UCSD-AML1 (cell line): ENCODE measurements at regions not wholly inside any gene's neighbourhood (a gene's known extent, or its start where the extent isn't known, plus 50 kb on each side); places are given as distances from the start of the nearest gene placed in this dataset.

Experiments
- DNase-seq: peaks from one replicate; lab custom pipeline; 2025; ENCODE audit not compliant: unreplicated experiment; lab: John Stamatoyannopoulos, UW

GRCh38 chr16:64184156-64184555, 937.7 kb downstream of the CDH11 start:
- DNase-seq = no peak

DNA sequence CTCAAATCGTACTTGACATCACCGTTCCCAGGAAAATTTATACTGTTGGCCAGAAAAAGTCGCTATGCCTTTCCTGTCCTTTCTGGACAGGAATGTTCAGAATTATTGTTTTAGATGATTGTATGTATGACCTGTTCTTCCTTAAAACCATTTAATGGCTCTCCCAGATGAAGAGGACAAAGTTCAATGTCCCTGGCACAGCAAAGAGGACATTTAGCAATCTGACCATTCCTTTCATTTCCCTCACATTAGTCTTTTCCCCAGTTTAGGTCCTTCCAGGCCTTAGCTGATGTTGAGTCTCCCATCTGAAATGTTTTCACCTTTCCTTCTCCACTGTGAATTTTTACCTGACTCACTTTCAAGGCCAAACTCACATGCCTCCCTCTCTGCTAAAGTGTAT, 938.9 kb downstream of the CDH11 start:
- no peak for DNase-seq

GRCh38 chr16:64181271-64181925, 940.5 kb downstream of the CDH11 start:
- DNase-seq = no peak

GRCh38 chr16:64180136-64180900, 941.5 kb downstream of the CDH11 start:
- no peak for DNase-seq

DNA sequence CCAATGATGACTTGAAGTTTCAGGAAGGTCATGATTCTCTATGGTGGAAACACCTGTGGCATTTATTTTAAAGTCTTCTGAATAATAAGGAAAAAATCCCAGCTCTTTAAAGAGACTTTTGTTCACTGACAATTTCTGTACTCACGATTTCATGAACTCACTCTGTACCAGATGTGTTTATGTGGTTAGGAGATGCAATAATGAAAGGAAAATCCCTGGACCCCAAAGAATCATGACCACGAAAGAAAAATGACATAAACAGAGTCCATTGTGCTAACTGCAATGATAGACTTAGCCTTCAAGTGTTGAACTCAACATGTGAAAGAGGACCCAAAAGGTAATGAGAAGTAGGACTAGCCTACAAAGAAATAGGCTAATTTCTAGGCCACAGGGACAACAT, 947.5 kb downstream of the CDH11 start:
- no peak for DNase-seq

DNA sequence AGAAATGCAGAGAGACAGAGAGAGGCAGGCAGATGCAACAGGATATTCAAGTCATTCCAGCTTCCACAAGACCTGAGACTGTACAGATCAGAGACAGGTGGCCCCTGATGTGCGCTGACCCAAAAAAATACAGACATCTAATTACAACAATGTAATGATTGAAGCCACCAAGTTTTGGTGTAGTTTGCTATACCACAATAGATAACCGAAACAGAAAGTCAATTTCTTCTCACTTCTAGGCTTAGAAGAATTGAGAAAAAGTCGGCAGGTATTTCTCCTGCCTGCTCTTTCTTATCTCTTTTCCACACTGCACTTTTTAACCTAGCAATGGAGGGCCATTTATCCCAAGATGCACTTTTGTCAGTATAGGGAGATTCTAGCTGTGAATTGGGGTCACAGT, 949.2 kb downstream of the CDH11 start:
- no peak for DNase-seq

DNA sequence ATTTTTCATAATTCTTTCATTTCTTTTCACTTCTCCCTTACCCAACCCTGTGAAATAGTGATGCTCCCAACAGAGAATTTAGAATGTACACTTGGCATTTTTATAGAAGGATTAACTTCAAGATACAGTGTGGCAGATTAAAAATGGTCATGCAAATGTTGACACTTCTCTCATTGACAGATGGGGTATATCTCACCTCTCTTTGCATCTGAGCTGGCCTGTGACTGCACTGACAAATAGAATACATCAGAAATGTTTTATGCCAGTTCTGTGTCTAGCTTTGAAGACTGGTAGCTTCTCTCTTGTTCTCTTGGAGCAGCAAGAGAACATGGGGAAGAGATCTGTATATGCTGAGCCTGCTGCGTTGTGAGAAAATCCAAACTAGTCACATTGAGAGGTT, 949.6 kb downstream of the CDH11 start:
- no peak for DNase-seq

- DNase-seq = no peak
Measured at GRCh38 chr16:64171632-64172031, 950.2 kb downstream of the CDH11 start.

GRCh38 chr16:64168371-64168770, 953.5 kb downstream of the CDH11 start:
- DNase-seq = no peak

GRCh38 chr16:64167936-64168335, 953.9 kb downstream of the CDH11 start:
- DNase-seq = no peak

- DNase-seq = no peak
Measured at GRCh38 chr16:64165368-64165767, 956.5 kb downstream of the CDH11 start.

DNA sequence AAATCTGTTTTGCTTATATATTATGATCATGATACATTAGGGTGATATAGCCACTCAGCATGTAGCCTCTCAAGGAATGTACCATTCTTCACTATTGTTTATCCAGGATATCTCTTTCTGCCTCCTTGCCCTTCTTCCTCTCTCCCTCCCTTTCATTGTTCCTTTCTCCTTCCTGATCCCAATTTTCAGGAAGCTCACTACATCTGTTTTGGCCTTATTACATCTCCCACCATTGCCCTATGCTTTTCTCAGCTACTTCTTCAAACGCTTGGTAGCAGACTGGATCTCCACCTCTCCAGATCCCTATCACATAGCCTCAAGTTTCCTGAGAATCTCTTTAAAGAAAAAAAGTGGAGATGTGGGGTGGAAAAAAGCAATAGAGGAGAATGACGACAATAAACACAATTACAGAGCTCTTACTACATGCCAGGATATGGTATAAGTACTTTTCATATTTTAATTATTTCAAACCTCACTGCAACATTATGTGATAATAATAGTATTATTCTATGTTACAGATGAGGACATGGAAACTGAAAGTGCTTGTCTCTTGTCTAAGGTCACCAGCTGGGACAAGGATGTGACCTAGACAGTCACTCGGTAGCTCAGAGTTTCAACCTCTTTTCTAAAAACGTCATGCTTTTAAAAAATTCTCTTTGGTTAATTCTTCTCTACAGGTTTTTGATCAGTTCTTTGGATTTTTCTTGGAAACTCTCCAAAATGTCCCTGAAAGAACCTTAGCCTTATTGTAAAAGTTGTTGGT, 959.1 kb downstream of the CDH11 start:
- no peak for DNase-seq

GRCh38 chr16:64159976-64160375, 961.9 kb downstream of the CDH11 start:
- DNase-seq = no peak

GRCh38 chr16:64158941-64159588, 962.8 kb downstream of the CDH11 start:
- DNase-seq = no peak

DNA sequence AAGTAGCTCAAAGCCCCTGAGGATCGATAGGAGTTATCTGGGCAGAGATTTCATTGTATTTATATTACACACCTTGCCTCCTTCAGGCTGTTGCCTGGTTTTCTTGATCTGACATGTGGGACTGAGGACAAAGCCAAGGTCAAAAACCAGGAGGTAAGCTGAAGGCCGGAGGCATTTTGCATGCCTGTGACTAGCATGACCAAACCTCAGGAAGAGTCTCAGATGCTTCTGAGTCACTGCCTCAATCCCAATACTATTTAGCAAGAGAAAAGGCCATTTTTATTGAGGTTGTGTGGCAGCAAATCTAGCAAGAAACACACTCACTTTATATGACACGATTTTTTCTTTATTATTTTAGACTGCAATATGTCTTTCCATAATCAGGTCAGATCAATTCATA, 968.1 kb downstream of the CDH11 start:
- DNase-seq = no peak

DNA sequence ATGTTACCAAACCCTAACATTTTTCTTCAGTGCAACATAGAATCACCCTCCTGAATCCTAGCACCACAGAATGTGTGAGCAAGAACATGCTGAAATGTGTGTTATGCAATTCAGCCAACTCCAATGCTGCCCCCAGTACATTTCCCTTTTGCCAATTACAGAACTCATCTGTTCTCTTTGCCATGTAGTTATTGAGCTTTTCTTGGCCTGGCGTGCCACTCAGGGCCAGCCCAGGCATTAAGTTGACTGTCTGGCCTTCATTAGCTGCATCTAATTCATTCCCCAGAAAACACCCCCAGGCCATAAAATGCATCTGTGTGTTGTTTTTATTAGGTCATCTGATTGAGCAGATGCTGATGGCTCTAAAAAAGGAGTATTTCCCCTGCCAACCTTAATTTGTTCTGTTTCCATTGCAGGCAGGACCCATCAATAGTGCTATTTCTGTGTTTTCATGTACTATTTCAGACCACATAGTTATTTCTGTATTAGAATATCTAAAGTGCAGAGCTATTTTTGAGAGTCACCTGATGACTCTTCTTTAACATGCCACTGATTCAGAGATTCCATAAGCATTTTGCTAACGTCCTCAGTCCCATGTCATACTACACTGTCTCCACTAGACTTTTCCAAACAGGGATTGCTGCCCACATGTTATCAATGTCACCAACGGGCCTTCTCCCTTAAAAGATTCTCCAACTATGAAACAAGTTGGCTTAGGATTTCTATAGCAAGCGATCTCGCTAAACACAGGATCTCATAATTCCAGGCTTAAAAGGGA, 969.7 kb downstream of the CDH11 start:
- no peak for DNase-seq

- no peak for DNase-seq
Measured at GRCh38 chr16:64150193-64150592, 971.7 kb downstream of the CDH11 start.

DNA sequence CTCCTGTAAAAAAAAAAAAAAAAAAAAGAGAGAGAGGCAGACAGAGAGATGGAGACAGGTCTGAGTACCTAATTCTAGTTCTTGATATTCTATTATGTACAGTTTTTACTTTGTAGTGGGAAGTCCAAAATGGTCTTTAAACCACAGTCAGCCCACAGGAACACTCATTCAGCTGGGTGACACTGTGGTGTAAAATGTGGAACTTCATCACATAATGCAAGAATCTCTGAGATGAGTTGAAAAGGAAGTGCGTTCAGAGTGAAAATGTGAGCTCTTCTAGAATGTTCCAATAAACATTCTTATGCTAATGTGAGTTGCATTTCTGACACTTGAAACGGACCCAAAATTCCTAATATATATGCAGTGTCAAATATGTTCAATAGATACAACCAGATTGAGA, 972.1 kb downstream of the CDH11 start:
- no peak for DNase-seq

GRCh38 chr16:64148356-64148755, 973.5 kb downstream of the CDH11 start:
- no peak for DNase-seq

DNA sequence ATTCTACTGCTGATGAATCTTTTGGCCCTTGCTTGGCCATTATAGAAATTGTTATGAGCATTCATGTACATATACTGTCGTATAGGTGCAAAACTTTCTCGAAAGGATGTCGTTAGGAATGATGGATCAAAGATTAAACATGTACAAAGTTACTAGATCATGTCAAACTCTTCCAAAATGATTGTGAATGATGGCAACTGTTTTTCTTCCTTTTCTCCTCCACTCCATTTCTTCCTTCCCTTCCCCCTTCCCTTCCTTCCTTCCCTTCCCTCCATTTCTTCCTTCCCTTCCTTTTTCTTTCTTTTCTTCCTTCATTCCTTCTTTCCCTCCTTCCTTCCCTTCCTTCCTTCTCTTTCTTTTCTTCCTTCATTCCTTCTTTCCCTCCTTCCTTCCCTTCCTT, 973.9 kb downstream of the CDH11 start:
- no peak for DNase-seq

- DNase-seq = no peak
Measured at GRCh38 chr16:64144617-64145016, 977.2 kb downstream of the CDH11 start.
